GM12878 (cell line): ENCODE measurements at regions not wholly inside any gene's neighbourhood (a gene's known extent, or its start where the extent isn't known, plus 50 kb on each side); places are given as distances from the start of the nearest gene placed in this dataset.

Experiments used
- CTCF ChIP-seq, 3 experiments: IDR thresholded peaks in 2 of 3; conservative IDR thresholded peaks in 1 of 3; 2 replicates each; pipeline ENCODE4 v1.5.1; 2011; ENCODE audit warnings: low read depth in 3 of 3, low read length in 3 of 3, mild to moderate bottlenecking in 3 of 3, control low read depth in 2 of 3, moderate library complexity in 2 of 3, inconsistent platforms in 1 of 3, mixed read lengths in 1 of 3; ENCODE audit not compliant: control insufficient read depth in 2 of 3, insufficient read depth in 1 of 3; ENCODE audit errors: extremely low read depth in 1 of 3
- YBX1 ChIP-seq: fragments of 450-650 bp; IDR thresholded peaks from 2 replicates; pipeline ENCODE4 v1.6.1; 2016; ENCODE audit warnings: antibody characterized with exemption

GRCh38 chr6:21352131-21352530 lies 241.4 kb upstream of the SOX4 start:
- no peak for TF ChIP-seq CTCF (IDR thresholded peaks at IDR 0.05 in 2 of 3, conservative IDR thresholded peaks at IDR 0.05 in 1 of 3; ENCODE audit: control insufficient read depth in 2 of 3, extremely low read depth in 1 of 3, insufficient read depth in 1 of 3, low read depth in 3 of 3, low read length in 3 of 3)
- TF ChIP-seq YBX1 = no peak
